ENCODE measurements at regions not wholly inside any gene's neighbourhood (a gene's known extent, or its start where the extent isn't known, plus 50 kb on each side); places are given as distances from the start of the nearest gene placed in this dataset.

GRCh38 chr3:20984594-20985205, 766.3 kb downstream of the ZNF385D start:
- Histone ChIP-seq H4K20me1 (ENCODE audit: insufficient read depth) (no peaks in the 10 kb centered on the region), H3K9ac (ENCODE audit: low read length) (no peak overlapping the region), H3K27me3 (ENCODE audit: insufficient read depth, low read depth, low read length) (no peaks in the 10 kb centered on the region)

DNA sequence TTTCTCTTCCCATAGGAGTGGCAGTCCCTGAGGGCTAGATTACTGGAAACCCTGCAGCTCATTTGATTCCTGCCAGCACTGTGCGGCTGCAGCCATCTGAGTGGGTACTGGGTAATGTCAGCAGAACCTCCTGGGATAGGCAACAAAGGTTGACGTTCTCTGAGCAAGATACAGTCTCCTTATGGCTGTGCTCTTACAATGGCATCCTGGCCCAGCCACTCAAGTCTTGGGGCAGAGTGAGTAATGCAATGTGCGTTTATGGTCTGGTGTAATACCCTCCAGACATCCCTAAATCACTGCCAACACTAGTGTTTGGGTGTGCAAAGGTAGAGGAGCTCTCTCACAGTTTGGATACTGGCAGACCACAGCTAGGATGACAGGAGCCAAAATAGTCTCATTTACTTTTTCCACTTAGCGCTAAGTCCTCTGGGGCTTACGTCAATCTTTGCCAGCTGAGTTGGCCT, 775.8 kb downstream of the ZNF385D start:
- H3K9me2 ChIP-seq (ENCODE audit: insufficient read depth, low read length), result no peaks in the 10 kb centered on the region
- no peaks in the 10 kb centered on the region for H3K36me3 ChIP-seq (ENCODE audit: insufficient read depth, low read length)
- no peaks in the 10 kb centered on the region for H3K9me3 ChIP-seq (ENCODE audit: low read length)
- H3F3A ChIP-seq (ENCODE audit: insufficient read depth, low read length, poor library complexity, severe bottlenecking), result no peaks in the 10 kb centered on the region
- no peaks in the 10 kb centered on the region for H4K20me1 ChIP-seq (ENCODE audit: insufficient read depth)
- H3K4me3 ChIP-seq (ENCODE audit: low read length), result no peak overlapping the region
- no peaks in the 10 kb centered on the region for H3K79me2 ChIP-seq (replicated peaks; ENCODE audit: insufficient read depth, low read length)
- H2AFZ ChIP-seq (ENCODE audit: low read depth, low read length), result no peak overlapping the region
- no peak overlapping the region for H3K4me2 ChIP-seq (ENCODE audit: low read length)
- H3K27ac ChIP-seq (ENCODE audit: low read length), result no peak overlapping the region
- H3K27me3 ChIP-seq (ENCODE audit: insufficient read depth, low read depth, low read length), result no peaks in the 10 kb centered on the region
- no peak overlapping the region for H3K9ac ChIP-seq (ENCODE audit: low read length)
- TF ChIP-seq SMC3 (conservative IDR thresholded peaks at IDR 0.05; ENCODE audit: poor library complexity), result no peak
- no peak for TF ChIP-seq RAD21 (conservative IDR thresholded peaks at IDR 0.05)
- no peak for TF ChIP-seq EZH2 (IDR thresholded peaks at IDR 0.05; ENCODE audit: borderline replicate concordance, insufficient read depth, low read length, poor library complexity, severe bottlenecking)
- TF ChIP-seq POLR2AphosphoS5 (IDR thresholded peaks at IDR 0.05), result no peak
- TF ChIP-seq TAF1 (IDR thresholded peaks at IDR 0.05; ENCODE audit: low read depth), result no peak
- TF ChIP-seq EP300 (conservative IDR thresholded peaks at IDR 0.05; ENCODE audit: poor library complexity, severe bottlenecking), result no peak
- TF ChIP-seq, protein P1, sequence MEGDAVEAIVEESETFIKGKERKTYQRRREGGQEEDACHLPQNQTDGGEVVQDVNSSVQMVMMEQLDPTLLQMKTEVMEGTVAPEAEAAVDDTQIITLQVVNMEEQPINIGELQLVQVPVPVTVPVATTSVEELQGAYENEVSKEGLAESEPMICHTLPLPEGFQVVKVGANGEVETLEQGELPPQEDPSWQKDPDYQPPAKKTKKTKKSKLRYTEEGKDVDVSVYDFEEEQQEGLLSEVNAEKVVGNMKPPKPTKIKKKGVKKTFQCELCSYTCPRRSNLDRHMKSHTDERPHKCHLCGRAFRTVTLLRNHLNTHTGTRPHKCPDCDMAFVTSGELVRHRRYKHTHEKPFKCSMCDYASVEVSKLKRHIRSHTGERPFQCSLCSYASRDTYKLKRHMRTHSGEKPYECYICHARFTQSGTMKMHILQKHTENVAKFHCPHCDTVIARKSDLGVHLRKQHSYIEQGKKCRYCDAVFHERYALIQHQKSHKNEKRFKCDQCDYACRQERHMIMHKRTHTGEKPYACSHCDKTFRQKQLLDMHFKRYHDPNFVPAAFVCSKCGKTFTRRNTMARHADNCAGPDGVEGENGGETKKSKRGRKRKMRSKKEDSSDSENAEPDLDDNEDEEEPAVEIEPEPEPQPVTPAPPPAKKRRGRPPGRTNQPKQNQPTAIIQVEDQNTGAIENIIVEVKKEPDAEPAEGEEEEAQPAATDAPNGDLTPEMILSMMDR (IDR thresholded peaks at IDR 0.05; ENCODE audit: poor library complexity, severe bottlenecking), result no peak
- TF ChIP-seq MXI1 (conservative IDR thresholded peaks at IDR 0.05; ENCODE audit: poor library complexity, severe bottlenecking), result no peak

More at GRCh38 chr3:20984594-20985205, 766.3 kb downstream of the ZNF385D start:
- TF ChIP-seq MXI1 (conservative IDR thresholded peaks at IDR 0.05; ENCODE audit: poor library complexity, severe bottlenecking) (no peak), EP300 (conservative IDR thresholded peaks at IDR 0.05; ENCODE audit: poor library complexity, severe bottlenecking) (no peak), POLR2AphosphoS5 (IDR thresholded peaks at IDR 0.05) (no peak), SMC3 (conservative IDR thresholded peaks at IDR 0.05; ENCODE audit: poor library complexity) (no peak), EZH2 (IDR thresholded peaks at IDR 0.05; ENCODE audit: borderline replicate concordance, insufficient read depth, low read length, poor library complexity, severe bottlenecking) (no peak), REST (IDR thresholded peaks at IDR 0.05; ENCODE audit: borderline replicate concordance) (no peak), RAD21 (conservative IDR thresholded peaks at IDR 0.05) (no peak), TAF1 (IDR thresholded peaks at IDR 0.05; ENCODE audit: low read depth) (no peak)
- TF ChIP-seq, protein P1 (IDR thresholded peaks at IDR 0.05; ENCODE audit: poor library complexity, severe bottlenecking), result no peak
- Histone ChIP-seq H3K36me3 (ENCODE audit: insufficient read depth, low read length) (no peaks in the 10 kb centered on the region), H3K4me3 (ENCODE audit: low read length) (no peak overlapping the region), H3K79me2 (replicated peaks; ENCODE audit: insufficient read depth, low read length) (no peaks in the 10 kb centered on the region), H3K9me2 (ENCODE audit: insufficient read depth, low read length) (no peaks in the 10 kb centered on the region), H3K27ac (ENCODE audit: low read length) (no peak overlapping the region), H3K4me2 (ENCODE audit: low read length) (no peak overlapping the region), H3F3A (ENCODE audit: insufficient read depth, low read length, poor library complexity, severe bottlenecking) (no peaks in the 10 kb centered on the region), H2AFZ (ENCODE audit: low read depth, low read length) (no peak overlapping the region), H3K9me3 (ENCODE audit: low read length) (no peaks in the 10 kb centered on the region)

Data from neural cell (in vitro differentiated cells).